Heart left ventricle (tissue), 13 donors: ENCODE measurements at regions not wholly inside any gene's neighbourhood (a gene's known extent, or its start where the extent isn't known, plus 50 kb on each side); places are given as distances from the start of the nearest gene placed in this dataset.
"Not testable (repeated sequence)": the region's sequence is repeated elsewhere in the genome, so short reads cannot be mapped to it uniquely, and the experiment has no call there.

Experiments
- POLR2A ChIP-seq, 2 donors: fragments of 450-650 bp; IDR thresholded peaks; one replicate each; pipeline ENCODE4 v1.6.1; 2017; ENCODE audit warnings: antibody characterized with exemption in 2 of 2, mild to moderate bottlenecking in 2 of 2, moderate library complexity in 2 of 2
- TF ChIP-seq, protein P1 (sequence below), 12 donors: fragments of 200-600 bp; sonication (generic) in 4 of 12; IDR thresholded peaks; one replicate each; pipeline versions ENCODE4 v1.5.0 to v1.8.0; 2018 to 2022; ENCODE audit warnings: antibody characterized with exemption in 12 of 12, mild to moderate bottlenecking in 5 of 12
- donor health status: ischemic (EF 13 %, LVEDD 7.1; RV severe dilation, severe dysfunction).
- donor health status: DM: no; HTN: yes; CAD: no.
- donor health status: DM: no; HTN: no; CAD: no.
- donor health status: ischemic (EF 25% LVEDD 6.9; RV normal size, moderate dysfunction).
- donor health status: ischemic (EF 25% LVEDD 5.7; RV mildly dilated, moderate dysfunction).
- donor health status: ischemic (EF 35%, LVEDD 5.7; RV mildly dilated, moderate dysfunction).
- donor health status: nonischemic (EF 11% LVEDD 7.7; RV severe dilation, severe dysfunction).
- donor health status: DM: yes; HTN: yes; CAD: no.
- donor health status: PGD.
- donor health status: ischemic (EF 29% LVEDD 5.4; RV normal size, mild dysfunction).
- donor health status: nonischemic (EF 23%, LVEDD 6.1; RV moderate dilation, normal function).

GRCh38 chr2:55793602-55794001, 100.0 kb upstream of the PNPT1 start:
- TF ChIP-seq POLR2A (IDR thresholded peaks at IDR 0.05): not testable (repeated sequence)
- TF ChIP-seq, protein P1, sequence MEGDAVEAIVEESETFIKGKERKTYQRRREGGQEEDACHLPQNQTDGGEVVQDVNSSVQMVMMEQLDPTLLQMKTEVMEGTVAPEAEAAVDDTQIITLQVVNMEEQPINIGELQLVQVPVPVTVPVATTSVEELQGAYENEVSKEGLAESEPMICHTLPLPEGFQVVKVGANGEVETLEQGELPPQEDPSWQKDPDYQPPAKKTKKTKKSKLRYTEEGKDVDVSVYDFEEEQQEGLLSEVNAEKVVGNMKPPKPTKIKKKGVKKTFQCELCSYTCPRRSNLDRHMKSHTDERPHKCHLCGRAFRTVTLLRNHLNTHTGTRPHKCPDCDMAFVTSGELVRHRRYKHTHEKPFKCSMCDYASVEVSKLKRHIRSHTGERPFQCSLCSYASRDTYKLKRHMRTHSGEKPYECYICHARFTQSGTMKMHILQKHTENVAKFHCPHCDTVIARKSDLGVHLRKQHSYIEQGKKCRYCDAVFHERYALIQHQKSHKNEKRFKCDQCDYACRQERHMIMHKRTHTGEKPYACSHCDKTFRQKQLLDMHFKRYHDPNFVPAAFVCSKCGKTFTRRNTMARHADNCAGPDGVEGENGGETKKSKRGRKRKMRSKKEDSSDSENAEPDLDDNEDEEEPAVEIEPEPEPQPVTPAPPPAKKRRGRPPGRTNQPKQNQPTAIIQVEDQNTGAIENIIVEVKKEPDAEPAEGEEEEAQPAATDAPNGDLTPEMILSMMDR (IDR thresholded peaks at IDR 0.05): not testable (repeated sequence)
